K562 (cell line): ENCODE measurements at regions not wholly inside any gene's neighbourhood (a gene's known extent, or its start where the extent isn't known, plus 50 kb on each side); places are given as distances from the start of the nearest gene placed in this dataset.

ENCODE experiments used
- ATAC-seq: fragments of 200-7000 bp; cut with Tn5 transposase; 3 replicates; pipeline ENCODE4 v1.9.1; 2020; ENCODE audit warnings: moderate library complexity
- BruUV-seq: library from RNA; stranded (reverse); fragments of 400-500 nt; replicated peaks from 2 replicates; lab custom pipeline; 2021; lab: Mats Ljungman, UMichigan
- CTCF ChIA-PET: fragments of 300-600 bp; formaldehyde crosslinking; extraction: SDS; loops from one replicate; lab custom pipeline; 2021; ENCODE audit warnings: low intra/inter-chr PET ratio; lab: Yijun Ruan, JAX
- POLR2A ChIA-PET: fragments of 300-600, 350-650 bp; sonication (Branson Sonifier 250); formaldehyde crosslinking; extraction: SDS; loops from one replicate; lab custom pipeline; 2021; ENCODE audit warnings: antibody characterized with exemption, inconsistent platforms; lab: Yijun Ruan, JAX
- DNase-seq, 4 experiments: peaks; one replicate each; pipeline versions ENCODE4 v3.0.0 to v3.0.0-alpha.2; 2011 to 2018; ENCODE audit warnings: low spot score in 3 of 4, mixed read lengths in 3 of 4; ENCODE audit errors: extremely low read depth in 1 of 4
- FAIRE-seq: peaks from 2 replicates; lab custom pipeline; 2011; peaks lifted over from hg19 to GRCh38; lab: Jason Lieb, UNC
- H2AFZ ChIP-seq: 2 replicates; pipeline ENCODE4 v1.6.0; 2011; ENCODE audit warnings: low read depth, low read length, control low read depth, inconsistent platforms
- H3K27ac ChIP-seq: fragments of 200-600 bp; 3 replicates; pipeline ENCODE4 v1.8.0; 2011; ENCODE audit warnings: low read depth, mild to moderate bottlenecking, control low read depth, inconsistent platforms, low read length, moderate library complexity, mixed read lengths; ENCODE audit errors: extremely low read depth
- H3K27me3 ChIP-seq, 2 experiments: fragments of 300-600 bp in 1 of 2; 2 replicates in 1 of 2; 3 replicates in 1 of 2; pipeline versions ENCODE4 v1.6.0 to v1.8.0; 2011; ENCODE audit warnings: inconsistent platforms in 2 of 2, low read length in 2 of 2, mild to moderate bottlenecking in 1 of 2, mixed read lengths in 1 of 2, moderate library complexity in 1 of 2; ENCODE audit not compliant: control insufficient read depth in 2 of 2, insufficient read depth in 2 of 2
- H3K36me3 ChIP-seq: fragments of 300-600 bp; 3 replicates; pipeline ENCODE4 v1.8.0; 2011; ENCODE audit warnings: mild to moderate bottlenecking, low read length, inconsistent platforms; ENCODE audit not compliant: control insufficient read depth, insufficient read depth
- H3K4me1 ChIP-seq, 2 experiments: fragments of 200-600 bp in 1 of 2; replicated peaks in 1 of 2; 2 replicates in 1 of 2; 3 replicates in 1 of 2; pipeline versions ENCODE4 v1.5.1 to v1.8.0; 2011; ENCODE audit warnings: inconsistent platforms in 2 of 2, low read length in 2 of 2, mild to moderate bottlenecking in 1 of 2, mixed read lengths in 1 of 2, moderate library complexity in 1 of 2; ENCODE audit not compliant: control insufficient read depth in 2 of 2, insufficient read depth in 2 of 2
- H3K4me2 ChIP-seq: 2 replicates; pipeline ENCODE4 v1.6.1; 2011; ENCODE audit warnings: low read length, control low read depth, inconsistent platforms, mixed read lengths; ENCODE audit not compliant: insufficient read depth
- H3K4me3 ChIP-seq: fragments of 200-600 bp; sonication (generic), shearing (Covaris generic); 2 replicates; pipeline ENCODE4 v1.5.1; 2016; ENCODE audit warnings: control low read depth, inconsistent platforms
- H3K79me2 ChIP-seq: fragments of 200-600 bp; 3 replicates; pipeline ENCODE4 v1.8.0; 2011; ENCODE audit warnings: low read length, inconsistent platforms; ENCODE audit not compliant: control insufficient read depth, insufficient read depth
- H3K9ac ChIP-seq, 2 experiments: 2 replicates each; pipeline versions ENCODE4 v1.6.0 to v1.6.1; 2011; ENCODE audit warnings: low read depth in 2 of 2, low read length in 2 of 2, control low read depth in 1 of 2, inconsistent platforms in 1 of 2, mild to moderate bottlenecking in 1 of 2, mixed read lengths in 1 of 2; ENCODE audit not compliant: insufficient read depth in 1 of 2
- H3K9me1 ChIP-seq: one replicate; pipeline ENCODE4 v1.6.0; 2011; ENCODE audit warnings: inconsistent platforms, mild to moderate bottlenecking, low read length, moderate library complexity; ENCODE audit not compliant: control insufficient read depth, insufficient read depth
- H3K9me3 ChIP-seq: replicated peaks from 2 replicates; pipeline ENCODE4 v1.5.1; 2011; ENCODE audit warnings: low read depth, low read length, inconsistent platforms; ENCODE audit not compliant: control insufficient read depth, insufficient read depth
- H4K20me1 ChIP-seq: replicated peaks from 2 replicates; pipeline ENCODE4 v1.6.1; 2011; ENCODE audit warnings: low read length, inconsistent platforms, mixed read lengths; ENCODE audit not compliant: control insufficient read depth, insufficient read depth
- CREM ChIP-seq: IDR thresholded peaks from 2 replicates; pipeline ENCODE4 v1.6.1; 2014; ENCODE audit warnings: antibody characterized with exemption, low read depth
- KAT2B ChIP-seq: IDR thresholded peaks from one replicate; pipeline ENCODE4 v1.6.1; 2012; ENCODE audit warnings: low read depth, mild to moderate bottlenecking, control low read depth, inconsistent platforms, low read length, moderate library complexity
- NCOA1 ChIP-seq: fragments of 450-650 bp; IDR thresholded peaks from 2 replicates; pipeline ENCODE4 v1.6.1; 2016; ENCODE audit warnings: low read depth
- NFIX ChIP-seq: fragments of 250-450 bp; sonication (Bioruptor Pico); IDR thresholded peaks from 2 replicates; pipeline ENCODE4 v1.4.0; 2020; ENCODE audit warnings: low read depth, mild to moderate bottlenecking, moderate library complexity
- ZNF232 ChIP-seq: sonication (generic); formaldehyde crosslinking; IDR thresholded peaks from 2 replicates; pipeline ENCODE4 v1.8.0; 2022; ENCODE audit warnings: mild to moderate bottlenecking, missing genetic modification reagents
- ZNF407 ChIP-seq: fragments of 450-650 bp; IDR thresholded peaks from 2 replicates; pipeline ENCODE4 v1.6.1; 2016; ENCODE audit warnings: low read depth
- ZNF695 ChIP-seq: fragments of 450-650 bp; formaldehyde crosslinking; IDR thresholded peaks from 2 replicates; pipeline ENCODE4 v1.4.0; 2020; ENCODE audit warnings: mild to moderate bottlenecking, moderate library complexity
- WGBS: fragments of 100-300 bp; shearing (Covaris generic); methylation state at CpG from one replicate; pipeline ENCODE4 v1.1.6; 2016; ENCODE audit warnings: low coverage, mixed read lengths; ENCODE audit not compliant: insufficient coverage; ENCODE audit errors: missing lambda C conversion rate; 5-methylcytosine and 5-hydroxymethylcytosine counted together
- in situ Hi-C: fragments of 300-500 bp; cut with MboI; formaldehyde crosslinking; loops from 4 replicates; pipeline ENCODE4 v1.15.0; 2018; ENCODE audit warnings: inconsistent platforms, mixed read lengths
- intact Hi-C: fragments of 100-400 bp; cut with micrococcal nuclease; formaldehyde crosslinking; loops from 2 replicates; pipeline ENCODE4 v1.14.2; 2022
- TF ChIP-seq, protein P1 (sequence below): fragments of 250-450 bp; sonication (Bioruptor Pico); IDR thresholded peaks from 2 replicates; pipeline ENCODE4 v1.5.0; 2021
- TF ChIP-seq, protein P2 (sequence below): fragments of 450-650 bp; IDR thresholded peaks from 2 replicates; pipeline ENCODE4 v1.6.1; 2016
- TF ChIP-seq, protein P3 (sequence below): fragments of 250-450 bp; sonication (Bioruptor Pico); IDR thresholded peaks from 2 replicates; pipeline ENCODE4 v1.8.0; 2022; ENCODE audit warnings: moderate library complexity, mild to moderate bottlenecking, inconsistent platforms

DNA sequence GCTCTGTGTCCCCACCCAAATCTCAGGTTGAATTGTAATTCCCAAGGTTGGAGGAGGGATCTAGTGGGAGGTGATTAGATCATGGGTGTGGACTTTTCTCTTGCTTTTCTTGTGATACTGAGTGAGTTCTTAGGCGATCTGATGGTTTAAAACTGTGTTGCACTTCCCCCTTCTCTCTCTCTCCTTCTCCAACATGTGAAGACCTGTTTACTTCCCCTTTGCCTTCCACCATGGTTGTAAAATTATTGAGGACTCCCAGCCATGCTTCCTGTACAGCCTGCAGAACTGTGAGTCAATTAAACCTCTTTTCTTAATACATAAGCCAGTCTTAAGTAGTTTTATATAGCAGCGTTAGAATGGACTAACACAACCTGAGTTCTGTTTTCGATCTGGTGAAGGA, 738.2 kb downstream of the ARAP2 start:
- no peak for ATAC-seq
- intact Hi-C loops (no loop called here), in situ Hi-C loops (no loop called here)
- no peaks in the 10 kb centered on the region for H3K27me3 ChIP-seq
- H3K9me1 ChIP-seq: no peaks in the 10 kb centered on the region
- no peaks in the 10 kb centered on the region; the same call in 1 of the 2 replicates for H3K9me3 ChIP-seq
- H3K9ac ChIP-seq: no peak overlapping the region
- H3K4me2 ChIP-seq: no peak overlapping the region
- no peak overlapping the region for H3K27ac ChIP-seq
- H3K4me3 ChIP-seq: no peak overlapping the region
- FAIRE-seq: no peak
- no peaks in the 10 kb centered on the region for H3K36me3 ChIP-seq
- CTCF ChIA-PET: no interaction called here
- POLR2A ChIA-PET: no interaction called here
- WGBS: 0% methylated on average over 3 of the region's 3 CpGs
- BruUV-seq: no TSS peak
- no peaks in the 10 kb centered on the region for H3K79me2 ChIP-seq
- H3K4me1 ChIP-seq: no peaks in the 10 kb centered on the region
- H4K20me1 ChIP-seq: no peaks in the 10 kb centered on the region
- TF ChIP-seq KAT2B: no peak
- TF ChIP-seq ZNF695 (CRISPR knock-in tag): no peak
- TF ChIP-seq, protein P1, sequence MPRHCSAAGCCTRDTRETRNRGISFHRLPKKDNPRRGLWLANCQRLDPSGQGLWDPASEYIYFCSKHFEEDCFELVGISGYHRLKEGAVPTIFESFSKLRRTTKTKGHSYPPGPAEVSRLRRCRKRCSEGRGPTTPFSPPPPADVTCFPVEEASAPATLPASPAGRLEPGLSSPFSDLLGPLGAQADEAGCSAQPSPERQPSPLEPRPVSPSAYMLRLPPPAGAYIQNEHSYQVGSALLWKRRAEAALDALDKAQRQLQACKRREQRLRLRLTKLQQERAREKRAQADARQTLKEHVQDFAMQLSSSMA (CRISPR knock-in tag): no peak
- no peak for TF ChIP-seq ZNF232
- TF ChIP-seq ZNF407: no peak
- TF ChIP-seq NFIX: no peak
- TF ChIP-seq, protein P2, sequence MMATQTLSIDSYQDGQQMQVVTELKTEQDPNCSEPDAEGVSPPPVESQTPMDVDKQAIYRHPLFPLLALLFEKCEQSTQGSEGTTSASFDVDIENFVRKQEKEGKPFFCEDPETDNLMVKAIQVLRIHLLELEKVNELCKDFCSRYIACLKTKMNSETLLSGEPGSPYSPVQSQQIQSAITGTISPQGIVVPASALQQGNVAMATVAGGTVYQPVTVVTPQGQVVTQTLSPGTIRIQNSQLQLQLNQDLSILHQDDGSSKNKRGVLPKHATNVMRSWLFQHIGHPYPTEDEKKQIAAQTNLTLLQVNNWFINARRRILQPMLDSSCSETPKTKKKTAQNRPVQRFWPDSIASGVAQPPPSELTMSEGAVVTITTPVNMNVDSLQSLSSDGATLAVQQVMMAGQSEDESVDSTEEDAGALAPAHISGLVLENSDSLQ: no peak
- TF ChIP-seq CREM: no peak
- TF ChIP-seq, protein P3, sequence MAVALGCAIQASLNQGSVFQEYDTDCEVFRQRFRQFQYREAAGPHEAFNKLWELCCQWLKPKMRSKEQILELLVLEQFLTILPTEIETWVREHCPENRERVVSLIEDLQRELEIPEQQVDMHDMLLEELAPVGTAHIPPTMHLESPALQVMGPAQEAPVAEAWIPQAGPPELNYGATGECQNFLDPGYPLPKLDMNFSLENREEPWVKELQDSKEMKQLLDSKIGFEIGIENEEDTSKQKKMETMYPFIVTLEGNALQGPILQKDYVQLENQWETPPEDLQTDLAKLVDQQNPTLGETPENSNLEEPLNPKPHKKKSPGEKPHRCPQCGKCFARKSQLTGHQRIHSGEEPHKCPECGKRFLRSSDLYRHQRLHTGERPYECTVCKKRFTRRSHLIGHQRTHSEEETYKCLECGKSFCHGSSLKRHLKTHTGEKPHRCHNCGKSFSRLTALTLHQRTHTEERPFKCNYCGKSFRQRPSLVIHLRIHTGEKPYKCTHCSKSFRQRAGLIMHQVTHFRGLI (CRISPR knock-in tag): no peak
- TF ChIP-seq NCOA1: no peak
- DNase-seq: no peak
- no peak overlapping the region for H2AFZ ChIP-seq
